ENCODE measurements at regions not wholly inside any gene's neighbourhood (a gene's known extent, or its start where the extent isn't known, plus 50 kb on each side); places are given as distances from the start of the nearest gene placed in this dataset.

- DNase-seq = no peak
Measured at GRCh38 chr6:43861212-43861894, 91.3 kb downstream of the VEGFA start.

DNA sequence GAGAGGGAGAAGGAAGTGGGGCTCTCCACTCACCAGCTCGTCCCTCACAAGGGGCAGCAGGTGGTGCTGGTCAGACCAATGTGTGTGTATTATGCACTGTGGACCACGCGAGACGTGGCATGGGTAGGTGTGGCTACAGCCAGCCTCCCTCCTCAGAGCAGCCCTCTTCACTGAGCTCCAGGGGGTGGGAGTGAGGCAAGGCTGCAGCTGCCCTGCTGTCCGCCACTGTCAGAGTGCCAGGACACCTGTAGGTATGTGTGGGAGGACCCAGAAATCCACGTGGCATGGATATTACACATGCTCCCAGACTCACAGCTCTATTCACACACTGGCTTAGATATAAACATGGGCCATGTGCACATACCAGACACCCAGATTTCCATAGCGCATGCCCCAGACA lies 90.3 kb downstream of the VEGFA start:
- DNase-seq = no peak

GRCh38 chr6:43859213-43859612 lies 89.2 kb downstream of the VEGFA start:
- no peak for DNase-seq

DNA sequence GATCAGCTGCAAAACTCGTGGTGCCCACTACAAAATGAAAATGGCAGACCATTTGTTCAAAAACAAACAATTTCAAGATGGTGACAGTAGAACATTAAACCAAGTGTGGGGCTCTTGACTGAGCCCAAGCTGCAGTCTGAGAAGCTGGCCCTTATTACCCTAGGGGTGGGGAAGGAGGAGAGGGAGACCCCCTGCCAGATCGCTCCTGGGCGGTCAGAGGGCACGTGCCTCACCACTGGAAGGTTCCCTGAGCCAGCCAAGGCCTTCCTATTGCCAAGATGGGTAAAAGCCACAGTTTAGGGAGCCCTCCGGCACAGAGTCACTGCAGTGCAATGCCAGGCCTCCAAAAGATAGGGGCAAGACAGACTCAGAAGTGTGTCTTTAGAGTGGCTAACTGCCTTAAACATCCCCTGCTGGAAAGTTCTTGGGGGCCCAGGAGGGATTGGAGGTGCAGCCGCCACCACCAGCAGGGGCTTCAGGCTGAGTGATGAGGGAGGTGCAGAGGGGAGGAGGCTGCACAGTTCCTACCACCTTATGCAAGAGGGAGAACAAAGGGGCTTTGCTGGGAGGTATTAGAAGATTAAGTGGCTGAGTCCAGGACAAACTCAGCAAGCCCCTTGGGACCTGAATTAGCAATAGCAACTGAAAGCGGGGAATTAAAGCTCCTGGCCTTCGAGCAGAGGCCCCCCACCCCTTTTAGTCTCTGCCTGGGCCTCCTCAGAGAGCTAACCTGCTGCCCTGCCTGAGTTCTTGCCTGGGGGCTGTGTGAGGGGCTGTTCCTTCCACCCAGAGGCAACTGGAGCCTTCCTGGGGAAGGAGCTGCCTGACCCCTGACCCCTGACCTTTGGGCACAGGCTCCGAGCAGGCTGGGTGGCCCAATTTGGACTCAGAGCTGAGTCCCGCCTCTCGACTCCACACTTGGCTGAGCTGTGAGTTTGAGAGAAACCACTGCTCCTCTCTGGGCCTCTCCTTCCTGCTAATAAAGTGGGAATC lies 88.4 kb downstream of the VEGFA start:
- DNase-seq = no peak

DNA sequence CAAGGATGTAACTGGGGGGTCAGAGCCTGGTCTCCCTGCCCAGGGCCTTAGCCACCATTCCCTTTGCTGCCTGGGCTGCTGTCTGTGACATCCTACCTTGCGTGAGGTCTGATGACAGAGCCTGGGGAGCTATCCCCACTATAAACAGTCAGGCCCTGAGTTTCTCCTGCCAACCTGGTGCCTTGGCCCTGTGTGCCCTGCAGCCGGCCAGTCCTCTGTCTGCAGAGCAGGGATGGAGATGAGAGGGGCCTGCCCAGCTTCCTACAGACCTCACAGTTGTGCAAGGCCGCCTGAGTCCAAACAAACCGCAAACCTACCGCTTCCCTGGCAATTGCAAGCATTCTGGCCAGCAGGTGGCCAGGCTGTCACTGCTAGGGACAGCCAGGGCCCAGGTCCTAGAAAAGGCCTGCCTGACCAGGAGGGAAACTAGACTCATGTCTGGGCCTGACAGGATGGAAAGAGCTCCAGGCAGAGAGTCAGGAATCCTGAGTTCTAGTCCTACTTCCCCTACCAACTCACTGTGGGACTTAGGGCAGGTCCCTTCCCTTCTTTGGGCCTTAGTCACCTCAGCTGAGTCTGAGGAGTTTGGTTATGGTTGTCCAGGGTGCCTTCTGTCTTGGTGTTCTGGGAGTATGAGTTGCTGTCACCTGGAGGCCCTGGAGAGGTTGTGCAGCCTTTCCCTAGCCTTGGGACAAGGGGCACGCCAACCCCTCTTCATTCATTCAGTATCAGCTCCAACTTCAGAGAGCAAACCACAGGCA lies 86.2 kb downstream of the VEGFA start:
- DNase-seq = no peak

- no peak for DNase-seq
Measured at GRCh38 chr6:43855247-43855646, 85.2 kb downstream of the VEGFA start.

DNA sequence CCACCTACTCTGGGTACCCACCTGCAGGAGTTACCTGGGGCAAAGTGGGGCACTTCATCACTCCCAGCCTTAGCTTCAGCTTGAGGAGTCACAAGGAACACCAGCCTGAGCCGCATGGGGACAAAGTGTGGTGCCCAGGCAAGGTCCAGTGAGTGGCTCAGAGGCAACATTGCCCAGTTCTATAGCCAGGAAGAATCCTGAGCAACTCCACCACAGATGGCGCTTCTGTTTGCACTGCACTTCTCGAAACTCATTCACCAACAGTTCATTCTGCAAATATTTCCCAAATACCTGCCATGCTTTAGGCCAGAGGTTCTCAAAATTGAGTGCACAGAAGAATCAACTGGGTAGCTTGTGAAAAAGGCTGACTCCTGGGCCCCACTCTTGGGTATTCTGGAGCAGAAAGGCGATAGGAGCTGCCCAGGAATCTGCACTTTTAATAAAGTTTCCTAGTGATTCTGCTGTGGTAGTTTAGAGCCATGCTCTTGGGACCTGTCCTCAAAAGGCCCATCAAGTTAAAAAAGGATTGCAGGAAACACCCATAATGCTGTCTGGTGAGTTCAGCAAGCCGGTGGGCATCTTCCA lies 83.1 kb downstream of the VEGFA start:
- DNase-seq = no peak

- no peak for DNase-seq
Measured at GRCh38 chr6:43852350-43852864, 82.4 kb downstream of the VEGFA start.

DNA sequence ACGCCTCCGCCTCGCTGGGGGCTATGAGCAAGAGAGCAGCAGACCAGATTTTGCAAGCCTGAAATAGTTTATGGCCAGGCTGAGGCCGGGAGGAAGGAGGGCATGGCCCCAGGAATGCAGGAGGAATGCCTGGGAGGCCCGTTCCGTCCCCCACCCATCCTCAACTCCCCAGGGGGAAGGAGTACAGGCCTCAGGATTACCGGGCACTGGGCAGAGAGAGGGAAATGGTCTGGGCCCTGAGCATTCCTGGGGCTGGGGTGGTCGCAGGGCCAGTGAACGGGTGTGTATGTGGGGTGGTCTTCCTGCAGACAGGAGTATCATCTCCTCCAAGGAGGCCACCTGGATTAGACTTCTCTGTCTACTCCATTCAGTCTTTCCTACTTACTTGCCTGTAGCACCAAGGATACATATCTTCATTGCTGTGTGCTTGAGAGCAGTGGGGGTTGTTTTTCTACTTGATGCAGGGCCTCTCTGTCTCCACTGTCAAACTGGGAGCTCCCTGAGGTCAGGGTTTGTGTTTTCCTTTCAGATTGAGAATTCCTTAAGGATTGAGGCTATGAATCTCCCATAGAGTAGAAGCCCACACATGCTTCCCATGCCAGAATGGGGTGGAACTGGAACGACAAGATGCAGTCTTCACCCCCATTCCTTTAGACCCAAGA lies 81.3 kb downstream of the VEGFA start:
- DNase-seq = no peak

- no peak for DNase-seq
Measured at GRCh38 chr6:43850314-43851203, 80.5 kb downstream of the VEGFA start.

DNA sequence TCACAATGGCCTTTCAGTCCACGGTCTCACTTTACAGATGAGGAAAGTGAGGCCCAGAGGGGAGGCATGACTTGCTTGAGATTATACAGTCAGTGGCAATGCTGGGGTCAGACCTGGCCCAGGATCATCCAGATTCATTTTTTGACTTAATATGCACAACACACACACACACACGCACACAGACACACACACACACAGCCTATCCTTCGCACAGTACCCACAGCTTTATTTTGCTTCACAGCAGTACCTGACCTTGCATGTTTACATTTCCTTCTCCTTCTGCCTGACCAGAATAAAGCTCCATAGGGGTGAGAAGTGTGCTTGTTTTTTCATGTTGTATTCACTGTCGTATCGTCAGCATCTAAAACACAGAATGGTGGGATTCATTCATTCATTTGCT lies 79.8 kb downstream of the VEGFA start:
- no peak for DNase-seq

DNA sequence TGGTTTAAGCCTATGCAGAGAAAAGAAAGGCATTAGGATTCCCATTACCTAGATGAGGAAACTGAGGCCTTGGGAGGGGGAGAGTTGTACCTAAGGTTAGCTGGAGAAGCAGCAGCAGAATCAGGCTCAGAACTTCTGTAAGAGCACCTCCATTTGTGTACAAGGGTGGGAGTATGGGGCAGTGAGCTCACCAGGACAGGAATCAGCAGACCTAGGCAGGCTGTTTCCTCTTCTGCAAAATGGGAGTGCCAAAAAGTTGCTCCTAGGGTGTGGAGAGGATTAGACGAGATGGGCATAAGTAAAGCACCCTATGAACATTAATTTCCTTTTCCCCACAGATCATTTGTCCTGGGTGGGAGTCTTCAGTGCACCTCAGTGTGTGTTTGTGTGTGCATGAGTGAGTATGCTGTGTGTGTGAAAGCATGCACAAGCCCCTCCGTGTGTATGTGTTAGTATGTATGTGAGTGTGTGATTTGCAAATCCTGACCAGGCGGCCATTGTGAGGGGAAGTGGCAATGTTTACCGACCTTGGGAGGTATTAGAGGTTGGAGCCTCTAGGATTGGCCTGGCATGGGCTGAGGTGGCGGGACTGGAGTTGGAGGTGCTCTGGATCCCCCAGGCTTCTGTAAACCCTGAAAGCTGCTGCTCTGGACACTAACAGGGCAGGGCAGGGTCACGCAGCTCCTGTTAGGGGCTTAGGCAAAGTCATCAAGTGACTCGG lies 78.8 kb downstream of the VEGFA start:
- DNase-seq = no peak

DNA sequence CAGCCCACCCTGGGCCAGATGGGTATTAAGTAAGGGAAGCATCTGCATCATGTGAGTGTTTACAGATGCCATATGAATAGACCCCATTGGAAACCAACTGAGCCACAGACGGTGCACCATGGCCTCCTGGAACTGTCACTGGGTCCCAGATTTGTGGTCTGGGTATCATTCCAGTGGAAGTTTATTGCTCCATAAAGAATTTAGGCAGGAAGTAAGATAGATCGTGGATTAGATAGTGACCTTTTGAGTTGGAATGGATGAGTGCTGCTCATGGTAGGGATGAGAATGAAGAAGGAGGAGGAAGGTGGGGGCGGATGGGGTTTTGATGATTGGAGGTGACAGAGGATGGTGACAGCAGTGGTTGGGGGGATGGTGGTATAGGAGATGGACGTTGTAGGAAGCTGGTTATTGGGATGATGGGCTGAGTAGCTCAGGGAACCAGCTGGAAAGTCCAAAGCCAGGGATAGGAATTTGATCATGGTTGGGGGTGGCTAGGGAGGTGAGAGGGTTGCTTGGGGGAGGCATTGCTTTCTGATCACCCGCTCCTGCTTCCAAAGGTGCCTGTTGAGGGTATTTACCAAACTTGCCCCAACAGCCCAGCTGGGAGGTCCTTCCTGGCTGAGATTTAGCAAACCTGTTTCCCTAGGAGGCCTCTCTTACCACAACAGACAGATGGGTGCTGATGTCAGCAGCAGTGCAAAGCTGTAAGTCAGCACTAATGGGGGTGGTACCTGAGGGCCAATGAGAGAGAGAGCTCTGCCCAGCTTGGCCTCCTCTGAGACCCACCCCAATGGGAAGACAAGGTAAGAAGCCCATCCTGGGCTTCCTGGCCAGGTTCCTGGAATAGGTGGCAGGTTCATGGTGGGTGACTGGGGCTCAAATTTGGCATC lies 78.0 kb downstream of the VEGFA start:
- no peak for DNase-seq

- DNase-seq = no peak
Measured at GRCh38 chr6:43846556-43846955, 76.5 kb downstream of the VEGFA start.

GRCh38 chr6:43845646-43846045 lies 75.6 kb downstream of the VEGFA start:
- DNase-seq = no peak

GRCh38 chr6:43843669-43844171 lies 73.7 kb downstream of the VEGFA start:
- no peak for DNase-seq

DNA sequence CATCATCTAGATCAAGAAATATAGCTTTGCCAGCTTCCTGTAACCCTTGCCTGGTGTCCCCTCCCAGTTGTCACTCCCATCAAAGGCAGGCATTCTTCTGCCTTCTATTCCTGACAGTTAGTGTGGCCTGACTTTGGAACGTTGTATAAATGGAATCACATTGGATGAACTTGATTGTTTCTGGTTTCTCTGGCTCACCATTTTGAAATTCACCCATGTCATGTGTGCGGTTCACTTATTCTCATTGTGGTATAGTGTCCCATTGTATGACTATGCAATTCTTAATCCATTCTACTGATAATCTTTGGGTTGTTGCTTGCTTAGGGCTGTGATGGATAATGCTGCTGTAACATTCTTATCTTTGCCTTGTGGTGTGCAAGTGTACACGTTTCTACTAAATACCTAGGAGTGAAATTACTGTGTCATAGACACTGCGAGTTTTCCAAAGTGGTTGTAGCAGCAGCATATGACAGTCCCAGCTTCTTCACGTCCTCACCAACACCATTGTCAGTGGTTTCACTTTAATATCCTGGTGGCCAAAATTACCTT lies 73.2 kb downstream of the VEGFA start:
- DNase-seq = no peak

DNA sequence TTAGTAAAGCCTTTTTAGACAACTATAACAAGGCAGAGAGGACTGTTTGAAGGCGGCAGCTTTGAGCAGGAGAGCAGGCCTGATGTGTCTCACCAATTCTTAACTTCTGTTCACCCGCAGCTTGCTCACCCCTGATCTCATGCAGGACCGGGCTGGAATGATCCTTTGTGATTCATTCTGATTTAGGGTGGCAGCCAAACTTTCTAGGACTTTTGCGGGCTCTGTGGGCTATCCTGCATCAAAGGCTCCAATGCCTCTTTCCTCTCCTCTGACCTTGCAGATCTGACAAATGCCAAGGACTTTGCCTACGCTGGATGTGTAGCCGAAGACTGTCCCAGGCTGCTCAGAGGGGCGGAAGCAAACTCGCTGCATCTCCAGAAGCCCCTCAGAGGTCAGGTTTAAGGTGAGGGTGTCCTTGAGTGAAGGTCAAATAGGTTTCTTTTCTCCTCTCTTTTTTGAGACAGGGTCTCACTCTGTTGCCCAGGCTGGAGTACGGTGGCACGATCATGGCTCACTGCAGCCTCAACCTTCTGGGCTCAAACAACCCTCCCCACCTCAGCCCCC lies 72.3 kb downstream of the VEGFA start:
- no peak for DNase-seq

Measured in CD4-positive, alpha-beta T cell treated with Interleukin-15 for 1 hour (primary cell).